OCI-LY3 (cell line): ENCODE measurements at regions not wholly inside any gene's neighbourhood (a gene's known extent, or its start where the extent isn't known, plus 50 kb on each side); places are given as distances from the start of the nearest gene placed in this dataset.
"Not testable (repeated sequence)": the region's sequence is repeated elsewhere in the genome, so short reads cannot be mapped to it uniquely, and the experiment has no call there.

ENCODE experiments used
- H2AFZ ChIP-seq: fragments of 200-600, 300-600 bp; shearing (Covaris generic); 2 replicates; pipeline ENCODE4 v1.6.0; 2014; ENCODE audit warnings: antibody characterized with exemption, low read depth, low read length
- H3K27ac ChIP-seq: fragments of 200-600, 300-600 bp; sonication (generic); 2 replicates; pipeline ENCODE4 v1.5.1; 2014; ENCODE audit warnings: mild to moderate bottlenecking, low read length, moderate library complexity, mixed read lengths
- H3K27me3 ChIP-seq: fragments of 200-600, 300-600 bp; sonication (generic); 2 replicates; pipeline ENCODE4 v1.6.1; 2014; ENCODE audit warnings: low read depth, low read length, mixed read lengths
- H3K36me3 ChIP-seq: fragments of 200-600, 300-600 bp; sonication (generic); replicated peaks from 2 replicates; pipeline ENCODE3; 2014; ENCODE audit warnings: low read depth, low read length, mixed read lengths
- H3K4me1 ChIP-seq: fragments of 300-600, 200-600 bp; sonication (generic); 2 replicates; pipeline ENCODE4 v1.6.1; 2014; ENCODE audit warnings: low read length, mixed read lengths
- H3K4me2 ChIP-seq: fragments of 200-600, 300-600 bp; sonication (generic); 2 replicates; pipeline ENCODE4 v1.6.1; 2014; ENCODE audit warnings: low read length, mixed read lengths
- H3K4me3 ChIP-seq: fragments of 300-600, 200-600 bp; sonication (generic); 2 replicates; pipeline ENCODE4 v1.5.1; 2014; ENCODE audit warnings: antibody characterized with exemption, mild to moderate bottlenecking, low read length, moderate library complexity
- H3K79me2 ChIP-seq: fragments of 300-600, 200-600 bp; shearing (Covaris generic); 2 replicates; pipeline ENCODE4 v1.6.1; 2014; ENCODE audit warnings: mild to moderate bottlenecking, low read length, mixed read lengths
- H3K9ac ChIP-seq: fragments of 300-600, 200-600 bp; shearing (Covaris generic); 2 replicates; pipeline ENCODE4 v1.6.0; 2014; ENCODE audit warnings: mild to moderate bottlenecking, low read length, moderate library complexity
- H3K9me3 ChIP-seq: fragments of 200-600, 300-600 bp; shearing (Covaris generic); 2 replicates; pipeline ENCODE4 v1.6.1; 2014; ENCODE audit warnings: low read length, mixed read lengths; ENCODE audit not compliant: insufficient read depth
- H4K20me1 ChIP-seq: fragments of 200-600, 300-600 bp; sonication (generic); 2 replicates; pipeline ENCODE4 v1.6.1; 2016; ENCODE audit warnings: low read length, mixed read lengths; ENCODE audit not compliant: insufficient read depth
- EZH2phosphoT487 ChIP-seq: fragments of 200-600 bp; shearing (Covaris generic); IDR thresholded peaks from 2 replicates; pipeline ENCODE4 v1.6.1; 2018; ENCODE audit warnings: antibody characterized with exemption, mixed run types, low read depth
- TF ChIP-seq, protein P1 (sequence below): fragments of 200-600, 300-600 bp; sonication (generic); IDR thresholded peaks from 2 replicates; pipeline ENCODE4 v1.5.1; 2014; ENCODE audit warnings: antibody characterized with exemption, low read length, low read depth

DNA sequence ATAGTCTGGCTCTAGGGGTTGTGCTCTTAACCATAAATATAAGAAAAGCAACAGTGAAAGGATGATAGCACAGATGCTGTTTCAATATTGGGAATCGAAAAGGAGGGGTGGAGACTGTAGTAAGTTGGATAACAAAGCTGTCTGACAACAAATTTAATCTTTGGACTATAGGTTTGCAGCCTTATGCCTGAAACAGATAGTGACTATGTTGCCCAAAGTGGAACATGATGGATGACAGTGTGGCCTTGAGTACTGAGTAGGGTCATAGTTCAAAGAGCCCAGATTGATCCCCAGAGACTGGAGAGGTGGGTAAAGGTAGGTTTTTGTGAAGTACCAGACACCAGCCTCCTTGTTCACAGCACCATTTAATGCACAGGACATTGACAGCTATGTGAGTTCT lies 144.0 kb upstream of the PALMD start:
- Histone ChIP-seq H3K9ac (no peak overlapping the region), H3K27ac (no peak overlapping the region), H3K27me3 (no peaks in the 10 kb centered on the region), H3K4me3 (no peak overlapping the region), H4K20me1 (no peaks in the 10 kb centered on the region), H3K4me2 (no peak overlapping the region), H2AFZ (no peak overlapping the region), H3K79me2 (no peaks in the 10 kb centered on the region), H3K9me3 (no peaks in the 10 kb centered on the region), H3K36me3 (no peaks in the 10 kb centered on the region), H3K4me1 (no peaks in the 10 kb centered on the region)
- TF ChIP-seq, protein P1, sequence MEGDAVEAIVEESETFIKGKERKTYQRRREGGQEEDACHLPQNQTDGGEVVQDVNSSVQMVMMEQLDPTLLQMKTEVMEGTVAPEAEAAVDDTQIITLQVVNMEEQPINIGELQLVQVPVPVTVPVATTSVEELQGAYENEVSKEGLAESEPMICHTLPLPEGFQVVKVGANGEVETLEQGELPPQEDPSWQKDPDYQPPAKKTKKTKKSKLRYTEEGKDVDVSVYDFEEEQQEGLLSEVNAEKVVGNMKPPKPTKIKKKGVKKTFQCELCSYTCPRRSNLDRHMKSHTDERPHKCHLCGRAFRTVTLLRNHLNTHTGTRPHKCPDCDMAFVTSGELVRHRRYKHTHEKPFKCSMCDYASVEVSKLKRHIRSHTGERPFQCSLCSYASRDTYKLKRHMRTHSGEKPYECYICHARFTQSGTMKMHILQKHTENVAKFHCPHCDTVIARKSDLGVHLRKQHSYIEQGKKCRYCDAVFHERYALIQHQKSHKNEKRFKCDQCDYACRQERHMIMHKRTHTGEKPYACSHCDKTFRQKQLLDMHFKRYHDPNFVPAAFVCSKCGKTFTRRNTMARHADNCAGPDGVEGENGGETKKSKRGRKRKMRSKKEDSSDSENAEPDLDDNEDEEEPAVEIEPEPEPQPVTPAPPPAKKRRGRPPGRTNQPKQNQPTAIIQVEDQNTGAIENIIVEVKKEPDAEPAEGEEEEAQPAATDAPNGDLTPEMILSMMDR = no peak
- no peak for TF ChIP-seq EZH2phosphoT487

DNA sequence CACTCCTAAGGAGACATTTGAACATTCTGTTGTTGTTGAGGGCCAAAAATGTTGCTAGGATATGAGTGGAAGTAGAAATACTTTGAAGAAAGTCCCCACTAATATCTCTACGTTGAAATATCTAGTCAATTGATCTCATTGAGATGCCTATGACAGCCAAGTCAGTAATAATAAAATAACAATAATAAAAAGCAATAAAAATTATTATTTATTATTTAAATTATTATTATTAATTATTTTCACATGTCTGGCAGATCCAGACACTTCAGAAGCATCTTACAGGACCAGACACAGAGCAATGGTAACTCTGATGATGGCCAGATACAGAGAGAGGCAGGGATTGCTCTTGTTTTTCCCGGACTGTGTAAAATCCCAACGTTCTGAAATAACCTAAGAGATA lies 143.5 kb upstream of the PALMD start:
- no peaks in the 10 kb centered on the region for H3K27me3 ChIP-seq
- no peaks in the 10 kb centered on the region for H3K9me3 ChIP-seq
- no peak overlapping the region for H3K4me2 ChIP-seq
- no peaks in the 10 kb centered on the region for H3K4me1 ChIP-seq
- H3K79me2 ChIP-seq = no peaks in the 10 kb centered on the region
- no peak overlapping the region for H3K9ac ChIP-seq
- H3K4me3 ChIP-seq = no peak overlapping the region
- no peaks in the 10 kb centered on the region for H4K20me1 ChIP-seq
- TF ChIP-seq EZH2phosphoT487 = no peak
- TF ChIP-seq, protein P1 = no peak
- no peak overlapping the region for H3K27ac ChIP-seq
- no peak overlapping the region for H2AFZ ChIP-seq
- H3K36me3 ChIP-seq = no peaks in the 10 kb centered on the region

DNA sequence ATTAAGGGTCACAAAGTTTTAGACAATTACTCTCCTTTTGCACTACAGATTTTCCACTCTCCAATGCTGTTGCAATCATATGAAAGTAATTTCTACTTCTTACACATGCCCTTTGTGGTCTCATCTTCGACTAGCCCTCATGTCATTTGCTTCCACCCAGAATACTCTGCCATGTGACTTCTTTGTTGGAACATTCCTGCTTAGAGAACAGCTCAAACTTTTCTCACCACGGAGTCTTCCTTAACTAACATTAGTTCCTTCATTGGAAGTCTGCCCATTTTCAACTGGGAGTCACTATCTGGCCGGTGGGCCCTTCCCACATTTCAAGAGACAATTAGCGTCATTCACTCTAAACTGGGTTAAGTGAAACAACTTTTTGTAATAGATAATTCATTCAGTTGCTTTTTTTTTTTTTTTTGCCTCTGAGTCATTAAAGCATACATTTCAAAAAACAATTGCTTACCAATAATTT lies 142.6 kb upstream of the PALMD start:
- Histone ChIP-seq H3K27ac (no peak overlapping the region), H3K4me2 (no peak overlapping the region), H3K27me3 (no peaks in the 10 kb centered on the region), H3K79me2 (no peaks in the 10 kb centered on the region), H3K4me1 (no peaks in the 10 kb centered on the region), H3K4me3 (no peak overlapping the region), H3K9me3 (no peaks in the 10 kb centered on the region), H3K36me3 (no peaks in the 10 kb centered on the region), H4K20me1 (no peaks in the 10 kb centered on the region), H2AFZ (no peak overlapping the region), H3K9ac (no peak overlapping the region)
- TF ChIP-seq EZH2phosphoT487 = no peak

DNA sequence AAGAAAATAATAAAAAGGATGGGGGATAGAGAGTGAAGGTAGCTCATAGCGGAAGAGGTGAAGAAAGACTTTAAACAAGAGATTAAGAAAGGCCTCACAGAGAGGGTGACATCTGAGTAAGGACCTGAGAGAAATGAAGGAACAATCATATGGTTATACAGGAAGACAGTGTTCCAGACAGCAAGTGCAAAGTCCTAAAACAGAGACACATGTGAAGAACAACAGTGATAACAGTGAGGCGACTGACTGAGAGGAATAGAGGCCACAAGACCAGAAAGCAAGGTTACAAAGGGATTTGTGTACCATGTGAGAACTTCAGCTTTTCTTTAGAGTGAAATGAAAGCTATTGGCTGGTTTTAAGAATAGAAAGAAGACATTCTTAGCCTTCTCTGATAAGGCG lies 141.6 kb upstream of the PALMD start:
- no peaks in the 10 kb centered on the region for H3K4me1 ChIP-seq
- no peak overlapping the region for H3K4me2 ChIP-seq
- no peaks in the 10 kb centered on the region for H3K79me2 ChIP-seq
- H3K27me3 ChIP-seq = no peaks in the 10 kb centered on the region
- no peaks in the 10 kb centered on the region for H3K36me3 ChIP-seq
- no peak overlapping the region for H2AFZ ChIP-seq
- TF ChIP-seq, protein P1 = no peak
- no peak for TF ChIP-seq EZH2phosphoT487
- H3K9me3 ChIP-seq = no peaks in the 10 kb centered on the region
- H3K4me3 ChIP-seq = no peak overlapping the region
- no peak overlapping the region for H3K27ac ChIP-seq
- H4K20me1 ChIP-seq = no peaks in the 10 kb centered on the region
- no peak overlapping the region for H3K9ac ChIP-seq

DNA sequence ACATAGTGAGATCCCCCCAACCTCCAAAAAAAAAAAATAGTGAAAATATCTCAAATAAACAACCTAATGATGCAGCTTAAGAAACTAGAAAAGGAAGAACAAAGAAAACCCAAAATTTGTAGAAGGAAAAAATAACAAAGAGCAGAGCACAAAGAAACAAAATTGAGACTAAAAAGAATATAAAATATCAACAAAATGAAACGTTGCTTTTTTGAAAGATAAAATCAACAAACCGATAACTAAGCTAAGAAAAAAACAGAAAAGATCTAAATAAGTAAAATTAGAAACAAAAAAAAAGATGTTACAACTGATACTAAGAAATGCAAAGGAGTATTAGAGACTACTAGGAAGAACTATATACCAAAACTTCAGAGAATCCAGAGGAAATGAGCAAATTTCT lies 139.3 kb upstream of the PALMD start:
- no peaks in the 10 kb centered on the region for H3K4me1 ChIP-seq
- no peak overlapping the region for H2AFZ ChIP-seq
- no peaks in the 10 kb centered on the region for H3K9me3 ChIP-seq
- no peaks in the 10 kb centered on the region for H3K27me3 ChIP-seq
- no peak overlapping the region for H3K9ac ChIP-seq
- H3K4me2 ChIP-seq = no peak overlapping the region
- no peaks in the 10 kb centered on the region for H4K20me1 ChIP-seq
- H3K36me3 ChIP-seq = no peaks in the 10 kb centered on the region
- no peaks in the 10 kb centered on the region for H3K79me2 ChIP-seq
- no peak for TF ChIP-seq EZH2phosphoT487
- TF ChIP-seq, protein P1 = no peak
- no peak overlapping the region for H3K4me3 ChIP-seq
- H3K27ac ChIP-seq = no peak overlapping the region

DNA sequence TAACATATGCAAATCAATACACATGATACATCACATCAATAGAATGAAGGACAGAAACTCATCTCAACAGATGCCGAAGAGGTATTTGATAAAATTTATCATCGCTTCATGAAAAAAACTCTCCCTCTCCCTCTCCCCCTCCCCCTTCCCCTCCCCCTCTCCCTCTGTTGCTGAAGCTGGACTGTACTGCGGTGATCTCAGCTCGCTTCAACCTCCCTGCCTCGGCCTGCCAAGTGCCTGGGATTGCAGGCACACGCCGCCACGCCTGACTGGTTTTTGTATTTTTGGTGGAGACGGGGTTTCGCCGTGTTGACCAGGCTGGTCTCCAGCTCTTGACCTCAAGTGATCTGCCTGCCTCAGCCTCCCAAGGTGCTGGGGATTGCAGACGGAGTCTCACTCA lies 138.5 kb upstream of the PALMD start:
- not testable (repeated sequence) for H2AFZ ChIP-seq, H3K27me3 ChIP-seq, H3K79me2 ChIP-seq, H4K20me1 ChIP-seq, H3K4me1 ChIP-seq, H3K4me3 ChIP-seq, H3K9me3 ChIP-seq, H3K36me3 ChIP-seq, H3K4me2 ChIP-seq, H3K9ac ChIP-seq, H3K27ac ChIP-seq
